SK-N-SH (cell line): ENCODE measurements at regions not wholly inside any gene's neighbourhood (a gene's known extent, or its start where the extent isn't known, plus 50 kb on each side); places are given as distances from the start of the nearest gene placed in this dataset.

Experiments
- CTCF ChIP-seq: fragments of 200-600 bp; sonication (generic); IDR thresholded peaks from 2 replicates; pipeline ENCODE4 v1.6.1; 2017; ENCODE audit warnings: antibody characterized with exemption, mild to moderate bottlenecking, moderate library complexity
- FOXM1 ChIP-seq: IDR thresholded peaks from 2 replicates; pipeline ENCODE4 v1.4.0; 2012; ENCODE audit warnings: low read depth, mild to moderate bottlenecking
- GABPA ChIP-seq: IDR thresholded peaks from 2 replicates; pipeline ENCODE4 v1.4.0; 2012; ENCODE audit warnings: low read depth, mild to moderate bottlenecking
- RXRA ChIP-seq: IDR thresholded peaks from 2 replicates; pipeline ENCODE4 v1.4.0; 2012; ENCODE audit warnings: low read depth, mild to moderate bottlenecking, borderline replicate concordance
- SMC3 ChIP-seq: IDR thresholded peaks from 2 replicates; pipeline ENCODE4 v1.6.1; 2012; ENCODE audit warnings: low read depth, low read length, improper control_type of control experiment
- TF ChIP-seq, protein P1 (sequence below): IDR thresholded peaks from 2 replicates; pipeline ENCODE4 v1.4.0; 2012; ENCODE audit warnings: low read depth, borderline replicate concordance

GRCh38 chr5:112480501-112480900 is 61.4 kb upstream of the EPB41L4A start:
- TF ChIP-seq CTCF (no peak), GABPA (no peak), SMC3 (no peak), FOXM1 (no peak), RXRA (no peak)
- TF ChIP-seq, protein P1, sequence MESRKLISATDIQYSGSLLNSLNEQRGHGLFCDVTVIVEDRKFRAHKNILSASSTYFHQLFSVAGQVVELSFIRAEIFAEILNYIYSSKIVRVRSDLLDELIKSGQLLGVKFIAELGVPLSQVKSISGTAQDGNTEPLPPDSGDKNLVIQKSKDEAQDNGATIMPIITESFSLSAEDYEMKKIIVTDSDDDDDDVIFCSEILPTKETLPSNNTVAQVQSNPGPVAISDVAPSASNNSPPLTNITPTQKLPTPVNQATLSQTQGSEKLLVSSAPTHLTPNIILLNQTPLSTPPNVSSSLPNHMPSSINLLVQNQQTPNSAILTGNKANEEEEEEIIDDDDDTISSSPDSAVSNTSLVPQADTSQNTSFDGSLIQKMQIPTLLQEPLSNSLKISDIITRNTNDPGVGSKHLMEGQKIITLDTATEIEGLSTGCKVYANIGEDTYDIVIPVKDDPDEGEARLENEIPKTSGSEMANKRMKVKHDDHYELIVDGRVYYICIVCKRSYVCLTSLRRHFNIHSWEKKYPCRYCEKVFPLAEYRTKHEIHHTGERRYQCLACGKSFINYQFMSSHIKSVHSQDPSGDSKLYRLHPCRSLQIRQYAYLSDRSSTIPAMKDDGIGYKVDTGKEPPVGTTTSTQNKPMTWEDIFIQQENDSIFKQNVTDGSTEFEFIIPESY, result no peak
